ENCODE measurements at regions not wholly inside any gene's neighbourhood (a gene's known extent, or its start where the extent isn't known, plus 50 kb on each side); places are given as distances from the start of the nearest gene placed in this dataset.

DNA sequence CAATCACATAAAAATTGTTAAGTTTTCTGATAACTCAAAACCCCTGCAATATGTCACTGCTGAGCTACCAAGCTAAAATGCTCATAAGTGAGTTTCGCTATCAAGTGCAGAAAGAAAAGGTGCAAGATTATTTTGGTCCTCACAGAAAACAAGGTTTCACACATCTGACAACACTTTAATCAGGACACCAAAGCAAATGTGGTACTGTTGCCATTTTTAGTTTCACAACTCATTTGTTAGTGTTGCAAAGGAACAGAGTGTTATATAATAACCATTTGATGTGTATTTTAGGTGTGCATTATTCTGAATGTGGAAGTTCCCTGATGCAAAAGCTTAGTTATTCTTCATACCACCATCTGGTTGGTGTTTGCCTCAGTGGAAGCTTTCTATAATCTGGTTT, 956.2 kb downstream of the DSC3 start:
- Mint-ChIP-seq H3K9me3 (peaks cover 15% of the 10 kb centered on the region), H3K27ac (no peak overlapping the region), H3K27me3 (no peaks in the 10 kb centered on the region), H3K4me1 (no peaks in the 10 kb centered on the region), H3K4me3 (no peak overlapping the region), H3K36me3 (ENCODE audit: low read depth) (no peaks in the 10 kb centered on the region)
- ATAC-seq (replicated peaks), result no peak

DNA sequence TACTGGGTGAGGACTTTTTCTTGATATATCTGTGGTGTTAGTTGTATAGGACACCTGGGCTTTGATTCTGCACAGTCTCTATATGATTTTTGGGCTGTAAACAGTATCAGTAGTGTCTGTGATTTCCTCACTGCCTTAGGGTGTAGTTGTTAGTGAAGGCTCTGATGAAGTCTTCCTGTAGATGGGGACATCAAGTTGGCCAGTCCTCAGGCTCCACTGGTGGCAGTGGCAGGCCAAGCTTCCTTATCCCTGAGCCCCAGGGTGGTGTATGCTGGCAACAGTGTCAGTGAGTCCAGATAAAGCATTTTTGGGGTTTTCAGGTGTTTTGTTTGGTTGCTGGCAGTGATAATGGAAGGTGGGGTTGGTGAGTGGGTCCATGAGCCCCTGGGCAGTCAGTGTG, 961.4 kb downstream of the DSC3 start:
- no peak overlapping the region for H3K27ac Mint-ChIP-seq
- H3K9me3 Mint-ChIP-seq, result peaks cover 40% of the 10 kb centered on the region
- H3K36me3 Mint-ChIP-seq (ENCODE audit: low read depth), result no peaks in the 10 kb centered on the region

DNA sequence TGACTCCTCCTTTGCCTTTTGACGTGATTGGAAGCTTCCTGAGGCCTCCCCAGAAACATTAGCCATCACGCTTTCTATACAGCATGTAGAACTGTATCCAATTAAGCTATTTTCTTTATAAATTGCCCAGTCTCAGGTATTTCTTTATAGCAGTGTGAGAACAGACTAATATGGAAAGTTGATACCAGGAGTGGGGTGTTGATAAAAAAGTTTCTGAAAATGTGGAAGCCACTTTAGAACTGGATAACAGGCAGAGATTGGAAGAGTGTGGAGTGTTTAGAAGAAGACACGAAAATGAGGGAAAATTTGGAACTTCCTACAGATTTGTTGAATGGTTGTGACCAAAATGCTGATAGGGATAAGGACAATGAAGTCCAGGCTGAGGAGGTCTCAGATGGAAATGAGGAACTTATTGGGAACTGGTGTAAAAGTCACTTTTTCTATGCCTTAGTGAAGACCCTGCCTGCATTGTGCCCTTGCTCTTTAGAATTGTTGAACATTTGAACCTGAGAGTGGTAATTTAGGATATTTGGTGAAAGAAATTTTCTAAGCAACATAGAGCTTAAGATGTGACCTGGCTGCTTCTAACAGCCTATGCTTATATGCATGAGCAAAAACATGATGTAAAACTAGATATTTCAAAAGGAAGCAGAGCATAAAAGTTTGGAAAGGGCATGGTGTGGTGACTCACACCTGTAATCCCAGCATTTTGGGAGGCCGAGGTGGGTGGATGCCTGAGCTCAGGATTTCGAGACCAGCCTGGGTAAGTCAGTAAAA, 969.7 kb downstream of the DSC3 start:
- no peaks in the 10 kb centered on the region for H3K4me1 Mint-ChIP-seq
- H3K9me3 Mint-ChIP-seq, result peaks cover 31% of the 10 kb centered on the region
- H3K27me3 Mint-ChIP-seq, result no peaks in the 10 kb centered on the region
- ATAC-seq (replicated peaks), result no peak
- H3K36me3 Mint-ChIP-seq (ENCODE audit: low read depth), result no peaks in the 10 kb centered on the region
- H3K4me3 Mint-ChIP-seq, result no peak overlapping the region
- no peak overlapping the region for H3K27ac Mint-ChIP-seq

More for the DNA sequence above, 961.4 kb downstream of the DSC3 start:
- H3K4me1 Mint-ChIP-seq, result no peaks in the 10 kb centered on the region
- H3K4me3 Mint-ChIP-seq, result no peak overlapping the region
- ATAC-seq (replicated peaks), result no peak
- no peaks in the 10 kb centered on the region for H3K27me3 Mint-ChIP-seq

DNA sequence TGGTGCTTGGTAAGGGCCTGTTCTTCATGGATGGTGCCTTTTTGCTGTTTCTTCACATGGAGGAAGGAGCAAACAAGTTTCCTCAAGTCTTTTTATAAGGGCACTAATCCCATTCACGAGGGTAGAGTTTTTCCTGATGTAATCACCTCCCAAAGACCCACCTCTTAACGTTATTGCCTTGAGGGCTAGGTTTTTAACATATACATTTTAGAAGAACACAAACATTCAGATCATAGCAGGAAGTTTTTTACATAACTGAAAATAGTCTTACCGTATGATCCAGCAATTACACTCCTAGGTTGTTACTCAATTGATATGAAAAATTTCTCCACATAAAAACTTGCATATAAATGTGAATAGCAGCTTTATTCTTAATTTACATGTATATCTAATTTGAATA, 976.3 kb downstream of the DSC3 start:
- Mint-ChIP-seq H3K9me3 (peaks cover 20% of the 10 kb centered on the region), H3K27me3 (no peaks in the 10 kb centered on the region), H3K36me3 (ENCODE audit: low read depth) (no peaks in the 10 kb centered on the region), H3K27ac (no peak overlapping the region), H3K4me1 (no peaks in the 10 kb centered on the region), H3K4me3 (no peak overlapping the region)
- no peak for ATAC-seq (replicated peaks)

DNA sequence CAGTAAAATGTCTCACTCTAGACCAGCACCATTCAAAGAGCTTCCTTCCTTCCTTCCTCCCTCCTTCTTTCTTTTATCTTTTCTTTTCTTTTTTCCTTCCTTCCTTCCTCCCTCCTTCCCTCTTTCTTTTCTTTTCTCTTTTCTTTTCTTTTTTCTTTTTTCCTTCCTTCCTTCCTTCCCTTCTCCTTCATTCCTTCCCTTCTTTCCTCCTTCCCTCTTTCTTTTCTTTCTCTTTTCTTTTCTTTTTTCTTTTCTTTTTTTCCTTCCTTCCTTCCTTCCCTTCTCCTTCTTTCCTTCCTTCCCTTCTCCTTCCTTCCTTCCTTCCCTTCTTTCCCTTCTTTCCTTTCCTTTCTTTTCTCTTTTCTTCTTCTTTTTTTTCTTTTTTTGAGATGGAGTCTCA, 985.1 kb downstream of the DSC3 start:
- no peaks in the 10 kb centered on the region for H3K27me3 Mint-ChIP-seq
- peaks cover 8% of the 10 kb centered on the region for H3K9me3 Mint-ChIP-seq
- no peak for ATAC-seq (replicated peaks)
- H3K36me3 Mint-ChIP-seq (ENCODE audit: low read depth), result no peaks in the 10 kb centered on the region
- no peaks in the 10 kb centered on the region for H3K4me1 Mint-ChIP-seq
- H3K4me3 Mint-ChIP-seq, result no peak overlapping the region
- H3K27ac Mint-ChIP-seq, result no peak overlapping the region

DNA sequence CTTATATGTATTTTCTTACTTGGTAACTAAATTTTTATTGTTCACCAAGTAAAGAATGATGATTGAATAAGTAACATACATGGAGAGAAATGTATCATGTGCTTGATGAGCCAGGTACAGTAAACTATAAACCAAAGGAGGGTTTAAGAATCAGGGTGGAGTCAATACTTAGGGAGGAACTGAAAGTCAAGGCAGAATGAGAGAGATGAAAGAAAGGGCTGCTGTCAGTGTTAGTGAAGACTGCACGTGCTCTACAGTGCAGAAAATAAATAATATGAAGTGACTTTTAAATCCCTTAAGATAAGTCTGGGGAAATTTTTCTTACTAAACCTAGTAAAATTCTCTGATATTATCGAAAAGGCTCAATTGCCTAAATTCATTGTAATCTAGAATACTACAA, 986.0 kb downstream of the DSC3 start:
- Mint-ChIP-seq H3K4me3 (no peak overlapping the region), H3K27ac (no peak overlapping the region)

DNA sequence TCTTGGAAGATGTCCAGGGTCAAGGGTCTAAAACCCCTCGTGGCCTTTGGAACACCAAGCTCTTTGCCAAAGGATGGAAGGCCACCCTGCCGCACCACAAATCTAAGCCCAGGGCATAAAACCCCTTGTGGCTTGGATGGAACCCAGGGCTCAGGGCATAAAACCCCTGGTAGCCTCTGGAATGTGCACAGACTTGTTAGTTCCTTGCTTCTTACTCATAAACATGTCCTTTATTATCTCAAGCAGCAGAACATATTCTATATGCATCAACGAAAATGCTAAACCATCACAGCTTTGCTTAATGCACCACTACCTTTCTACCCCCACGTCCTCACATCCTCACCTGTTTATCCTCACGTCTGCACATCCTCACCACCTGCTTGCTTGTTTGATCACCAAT, 998.0 kb downstream of the DSC3 start:
- no peak overlapping the region for H3K27ac Mint-ChIP-seq

More for the DNA sequence above, 986.0 kb downstream of the DSC3 start:
- Mint-ChIP-seq H3K27me3 (no peaks in the 10 kb centered on the region), H3K36me3 (ENCODE audit: low read depth) (no peaks in the 10 kb centered on the region), H3K4me1 (no peaks in the 10 kb centered on the region), H3K9me3 (peaks cover 8% of the 10 kb centered on the region)
- ATAC-seq (replicated peaks), result no peak

DNA sequence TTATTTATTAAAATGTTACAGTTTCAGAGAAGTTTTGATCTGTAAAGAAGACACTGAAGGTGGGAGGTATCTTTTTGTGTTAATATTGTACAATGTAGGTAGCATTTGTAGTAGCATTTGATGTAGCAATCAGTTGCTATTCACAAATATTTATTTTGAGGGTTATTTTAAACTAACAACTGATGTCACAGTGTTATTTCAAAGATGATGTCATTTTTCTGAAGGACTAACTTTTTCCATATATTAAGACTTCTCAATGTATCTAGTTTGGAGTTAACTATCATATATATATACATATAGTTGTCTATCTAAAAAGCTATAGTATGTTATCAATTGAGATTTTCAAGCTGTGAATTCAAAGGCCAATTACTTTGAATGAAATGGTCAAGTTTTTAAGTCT, 1003.3 kb downstream of the DSC3 start:
- H3K4me3 Mint-ChIP-seq, result no peak overlapping the region
- ATAC-seq (replicated peaks), result no peak

More for the DNA sequence above, 998.0 kb downstream of the DSC3 start:
- H3K4me3 Mint-ChIP-seq, result no peak overlapping the region
- no peaks in the 10 kb centered on the region for H3K9me3 Mint-ChIP-seq
- ATAC-seq (replicated peaks), result no peak
- no peaks in the 10 kb centered on the region for H3K27me3 Mint-ChIP-seq
- H3K4me1 Mint-ChIP-seq, result no peaks in the 10 kb centered on the region
- no peaks in the 10 kb centered on the region for H3K36me3 Mint-ChIP-seq (ENCODE audit: low read depth)

DNA sequence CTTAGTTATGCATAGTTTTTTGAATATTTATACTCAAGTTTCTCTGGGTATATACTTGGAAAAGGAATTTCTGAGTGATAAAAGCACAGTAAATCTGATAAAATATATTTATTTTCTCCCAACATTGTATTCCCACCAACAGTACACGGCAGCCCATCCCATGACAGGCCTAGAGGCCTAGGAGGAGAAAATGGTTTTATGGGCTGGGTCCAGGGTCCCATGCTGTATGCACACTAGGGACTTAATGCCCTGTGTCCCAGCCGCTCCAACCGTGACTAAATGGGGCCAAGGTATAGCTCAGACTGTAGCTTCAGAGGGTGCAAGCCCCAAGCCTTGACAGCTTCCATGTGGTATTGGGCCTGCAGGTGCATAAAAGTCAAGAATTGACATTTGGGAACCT, 1007.7 kb downstream of the DSC3 start:
- no peak for ATAC-seq (replicated peaks)
- Mint-ChIP-seq H3K36me3 (ENCODE audit: low read depth) (no peaks in the 10 kb centered on the region), H3K27me3 (no peaks in the 10 kb centered on the region), H3K4me1 (no peaks in the 10 kb centered on the region), H3K9me3 (peaks cover 7% of the 10 kb centered on the region), H3K4me3 (no peak overlapping the region), H3K27ac (no peak overlapping the region)

More for the DNA sequence above, 1003.3 kb downstream of the DSC3 start:
- H3K27ac Mint-ChIP-seq, result no peak overlapping the region
- no peaks in the 10 kb centered on the region for H3K4me1 Mint-ChIP-seq
- no peaks in the 10 kb centered on the region for H3K27me3 Mint-ChIP-seq
- H3K36me3 Mint-ChIP-seq (ENCODE audit: low read depth), result no peaks in the 10 kb centered on the region
- H3K9me3 Mint-ChIP-seq, result no peaks in the 10 kb centered on the region

DNA sequence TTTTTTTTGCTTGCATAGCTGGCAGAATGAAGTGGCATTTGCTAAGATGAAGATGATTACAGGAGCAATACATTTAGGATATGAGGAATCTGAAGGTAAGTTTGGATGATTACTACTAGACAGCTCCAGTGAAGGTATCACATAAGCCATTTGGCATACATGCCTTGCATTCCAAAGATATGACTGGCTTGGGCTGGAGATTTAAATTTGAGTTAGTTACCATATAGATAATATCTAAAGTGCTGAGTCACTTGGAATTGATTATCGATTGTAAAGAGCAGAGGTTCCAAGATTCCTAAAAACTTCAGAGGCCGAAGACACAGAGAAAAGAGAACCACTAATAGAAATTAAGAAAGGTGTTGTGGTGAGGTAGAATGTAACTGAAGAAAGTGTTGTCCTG, 1026.4 kb downstream of the DSC3 start:
- no peak overlapping the region for H3K27ac Mint-ChIP-seq
- no peaks in the 10 kb centered on the region for H3K36me3 Mint-ChIP-seq (ENCODE audit: low read depth)
- no peak overlapping the region for H3K4me3 Mint-ChIP-seq
- no peak for ATAC-seq (replicated peaks)
- no peaks in the 10 kb centered on the region for H3K4me1 Mint-ChIP-seq
- H3K27me3 Mint-ChIP-seq, result no peaks in the 10 kb centered on the region
- H3K9me3 Mint-ChIP-seq, result peaks cover 13% of the 10 kb centered on the region

DNA sequence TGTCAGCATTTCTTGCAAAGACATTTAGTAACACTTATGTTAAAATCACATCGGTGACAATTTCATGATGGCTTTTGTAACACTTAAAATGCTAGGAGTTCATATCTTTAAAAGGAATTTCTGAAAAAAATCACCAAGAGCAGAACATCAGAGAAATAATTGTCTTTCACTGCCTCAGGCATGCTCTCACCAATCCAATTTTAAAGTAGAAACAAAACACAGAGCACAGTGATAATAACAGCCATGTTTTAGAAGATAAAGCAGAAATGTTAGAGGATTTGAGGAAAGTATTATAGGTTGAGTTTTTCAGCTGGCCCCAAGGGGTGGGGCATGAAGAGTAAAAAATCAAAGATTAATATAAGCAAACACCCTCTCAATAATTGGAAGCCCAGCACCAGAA, 1037.6 kb downstream of the DSC3 start:
- no peak for ATAC-seq (replicated peaks)
- Mint-ChIP-seq H3K36me3 (ENCODE audit: low read depth) (no peaks in the 10 kb centered on the region), H3K27me3 (no peaks in the 10 kb centered on the region), H3K4me1 (no peaks in the 10 kb centered on the region), H3K4me3 (no peak overlapping the region), H3K9me3 (peaks cover 11% of the 10 kb centered on the region), H3K27ac (no peak overlapping the region)

DNA sequence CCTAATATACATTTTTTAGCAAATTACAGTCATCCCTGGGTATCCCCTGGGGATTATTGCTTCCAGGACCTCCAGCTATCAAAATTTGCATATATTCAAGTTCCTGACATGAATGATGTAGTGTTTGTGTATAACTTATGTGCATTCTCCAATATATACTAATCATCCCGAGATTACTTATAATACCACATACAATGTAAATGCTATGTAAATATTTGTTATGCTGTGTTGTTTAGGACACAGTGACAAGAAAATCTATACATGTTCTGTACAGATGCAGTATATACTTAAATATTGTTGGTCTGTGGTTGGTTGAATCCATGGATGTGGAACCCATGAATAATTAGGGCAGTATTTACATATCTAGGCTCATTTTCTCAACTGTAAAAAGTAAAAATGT, 1060.3 kb downstream of the DSC3 start:
- Mint-ChIP-seq H3K27me3 (no peaks in the 10 kb centered on the region), H3K4me1 (no peaks in the 10 kb centered on the region), H3K36me3 (ENCODE audit: low read depth) (no peaks in the 10 kb centered on the region), H3K9me3 (peaks cover 5% of the 10 kb centered on the region), H3K4me3 (no peak overlapping the region), H3K27ac (no peak overlapping the region)
- no peak for ATAC-seq (replicated peaks)

DNA sequence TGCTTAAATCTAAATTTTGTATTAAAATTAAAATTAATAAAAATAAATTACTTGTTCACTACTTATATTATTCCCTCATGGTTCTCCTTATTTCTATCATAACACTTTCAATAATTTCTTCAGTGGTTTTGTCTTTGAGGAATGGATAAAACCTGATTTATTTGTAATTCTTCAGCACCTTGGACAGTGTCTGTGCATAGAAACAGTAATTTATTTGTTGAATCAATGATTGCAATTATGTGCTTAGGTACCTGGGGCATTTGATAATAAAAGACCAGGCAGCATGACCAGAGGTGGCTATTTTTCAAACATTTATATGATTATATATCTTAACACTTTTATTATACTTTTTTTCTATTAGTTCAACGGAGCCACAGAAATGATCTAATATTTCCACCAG, 1062.7 kb downstream of the DSC3 start:
- H3K27me3 Mint-ChIP-seq, result no peaks in the 10 kb centered on the region
- H3K4me3 Mint-ChIP-seq, result no peak overlapping the region
- H3K27ac Mint-ChIP-seq, result no peak overlapping the region
- H3K36me3 Mint-ChIP-seq (ENCODE audit: low read depth), result no peaks in the 10 kb centered on the region
- no peak for ATAC-seq (replicated peaks)
- no peaks in the 10 kb centered on the region for H3K4me1 Mint-ChIP-seq
- H3K9me3 Mint-ChIP-seq, result peaks cover 12% of the 10 kb centered on the region

DNA sequence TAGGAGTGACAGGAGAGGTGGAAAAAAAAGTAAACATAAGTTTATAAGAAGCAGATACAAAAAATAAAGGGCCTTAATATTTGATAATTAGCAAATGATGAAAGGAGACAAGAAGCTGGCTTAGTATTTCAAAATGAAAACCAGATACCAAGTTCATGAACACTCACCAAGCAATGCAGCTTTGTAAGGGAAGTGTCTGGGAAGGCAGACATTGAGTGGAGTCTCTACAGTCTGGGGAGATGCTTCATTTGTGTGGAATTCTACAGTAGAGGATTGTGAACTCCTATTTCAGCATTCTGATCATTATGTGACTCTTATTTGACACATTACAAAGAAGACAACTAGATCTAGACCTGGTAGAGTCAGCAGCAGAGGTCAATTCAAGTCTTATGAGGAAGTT, 1072.7 kb downstream of the DSC3 start:
- Mint-ChIP-seq H3K4me3 (no peak overlapping the region), H3K4me1 (no peaks in the 10 kb centered on the region), H3K9me3 (peaks cover 16% of the 10 kb centered on the region), H3K36me3 (ENCODE audit: low read depth) (no peaks in the 10 kb centered on the region), H3K27me3 (no peaks in the 10 kb centered on the region), H3K27ac (no peak overlapping the region)
- ATAC-seq (replicated peaks), result no peak

DNA sequence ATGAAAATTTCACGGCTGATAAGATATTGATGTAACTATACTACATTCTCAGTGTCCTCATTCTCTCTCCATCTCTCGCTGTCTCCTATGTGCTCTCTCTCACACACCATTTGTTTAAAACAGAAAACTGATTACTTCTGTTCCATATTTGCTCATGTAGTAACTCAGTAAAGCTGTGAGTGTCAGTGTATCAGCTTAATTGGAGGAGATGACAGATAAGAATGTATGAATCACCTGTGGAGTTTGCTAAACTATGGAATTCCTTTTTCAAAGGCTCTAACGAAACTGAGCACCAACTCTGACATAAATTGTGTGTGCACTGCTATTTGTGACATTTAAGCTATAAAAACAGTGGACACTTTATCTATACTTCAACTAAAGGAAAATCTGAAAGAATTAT, 1080.0 kb downstream of the DSC3 start:
- H3K9me3 Mint-ChIP-seq, result peaks cover 4% of the 10 kb centered on the region
- H3K4me3 Mint-ChIP-seq, result no peak overlapping the region
- H3K36me3 Mint-ChIP-seq (ENCODE audit: low read depth), result no peaks in the 10 kb centered on the region
- H3K27me3 Mint-ChIP-seq, result no peaks in the 10 kb centered on the region
- H3K4me1 Mint-ChIP-seq, result no peaks in the 10 kb centered on the region
- no peak overlapping the region for H3K27ac Mint-ChIP-seq
- no peak for ATAC-seq (replicated peaks)

DNA sequence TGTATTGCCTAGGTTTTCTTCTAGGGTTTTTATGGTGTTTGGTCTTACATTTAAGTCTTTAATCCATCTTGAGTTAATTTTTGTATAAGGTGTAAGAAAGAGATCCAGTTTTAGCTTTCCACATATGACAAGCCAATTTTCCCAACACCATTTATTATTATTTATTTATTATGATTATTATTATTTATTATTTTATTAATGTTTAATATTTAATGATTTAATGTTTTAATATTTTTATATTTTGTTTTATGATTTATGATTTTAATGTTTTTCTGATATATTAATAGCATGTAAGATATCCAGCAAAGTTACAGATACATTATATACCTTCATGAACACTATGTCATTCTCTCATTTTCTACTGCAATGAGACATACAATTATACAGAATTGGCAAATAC, 1082.0 kb downstream of the DSC3 start:
- Mint-ChIP-seq H3K4me3 (no peak overlapping the region), H3K27me3 (no peaks in the 10 kb centered on the region), H3K4me1 (no peaks in the 10 kb centered on the region), H3K36me3 (ENCODE audit: low read depth) (no peaks in the 10 kb centered on the region), H3K9me3 (peaks cover 4% of the 10 kb centered on the region), H3K27ac (no peak overlapping the region)
- ATAC-seq (replicated peaks), result no peak

All from activated T-helper 17 cell treated with anti-CD3 and anti-CD28 coated beads, Interleukin-2, amount 50 U/mL, for 72 hours (primary cell).